ENCODE measurements at regions not wholly inside any gene's neighbourhood (a gene's known extent, or its start where the extent isn't known, plus 50 kb on each side); places are given as distances from the start of the nearest gene placed in this dataset.

DNA sequence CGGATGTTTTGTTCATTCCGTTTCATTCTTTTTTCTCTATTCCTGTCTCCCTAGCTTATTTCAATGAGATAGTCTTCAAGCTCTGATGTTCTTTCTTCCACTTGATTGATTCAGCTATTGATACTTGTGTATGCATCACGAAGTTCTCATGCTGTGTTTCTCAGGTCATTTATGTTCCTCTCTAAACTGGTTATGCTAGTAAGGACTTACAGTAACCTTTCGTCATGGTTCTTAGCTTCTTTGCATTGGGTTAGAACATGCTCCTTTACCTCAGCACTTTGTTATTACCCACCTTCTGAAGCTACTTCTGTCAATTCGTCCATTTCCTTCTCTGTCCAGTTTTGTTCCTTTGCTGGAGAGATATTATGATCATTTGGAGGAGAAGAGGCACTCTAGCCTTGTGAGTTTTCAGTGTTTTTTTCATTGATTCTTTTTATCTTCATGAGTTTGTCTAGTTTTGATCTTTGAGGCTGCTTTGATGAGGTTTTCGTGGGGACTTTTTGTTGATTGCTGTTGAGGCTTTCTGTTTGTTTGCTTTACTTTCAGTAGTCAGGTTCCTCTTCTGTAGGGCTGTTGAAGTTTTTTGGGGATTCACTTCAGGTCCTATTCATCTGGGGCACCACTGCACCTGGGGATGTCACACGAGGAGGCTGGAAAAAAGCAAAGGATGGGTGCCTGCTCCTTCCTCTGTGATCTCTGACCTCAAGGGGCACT lies 496.9 kb upstream of the LRRC7 start:
- H3K36me3 ChIP-seq (ENCODE audit: control insufficient read depth, insufficient read depth, low read length) = no peaks in the 10 kb centered on the region
- no peak for DNase-seq
- no peaks in the 10 kb centered on the region for H3K27me3 ChIP-seq (ENCODE audit: control insufficient read depth, insufficient read depth, low read length)
- H3K4me3 ChIP-seq (ENCODE audit: low read length) = no peak overlapping the region
- 92% methylated on average over 4 of the region's 7 CpGs for WGBS (ENCODE audit: insufficient coverage, low lambda C conversion rate)
- no peak overlapping the region for H3K27ac ChIP-seq (ENCODE audit: low read length)
- H3K4me1 ChIP-seq (ENCODE audit: control insufficient read depth, insufficient read depth, low read length) = no peaks in the 10 kb centered on the region
- no peaks in the 10 kb centered on the region for H3K9me3 ChIP-seq (ENCODE audit: control insufficient read depth, low read depth, low read length)

DNA sequence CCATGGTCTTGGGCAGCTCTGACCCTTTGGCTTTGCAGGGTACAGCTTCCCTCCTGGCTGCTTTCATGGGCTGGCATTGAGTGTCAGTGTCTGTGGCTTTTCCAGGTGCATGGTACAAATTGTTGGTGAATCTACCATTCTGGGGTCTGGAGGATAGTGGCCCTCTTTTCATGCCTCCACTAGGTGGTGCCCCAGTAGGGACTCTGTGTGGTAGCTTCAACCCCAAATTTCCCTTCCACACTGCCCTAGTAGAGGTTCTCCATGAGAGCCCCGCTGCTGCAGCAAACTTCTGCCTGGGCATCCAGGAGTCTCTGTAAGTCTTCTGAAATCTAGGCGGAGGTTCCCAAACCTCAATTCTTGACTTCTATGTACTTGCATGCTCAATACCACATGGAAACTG lies 494.5 kb upstream of the LRRC7 start:
- DNase-seq = no peak
- H3K27me3 ChIP-seq (ENCODE audit: control insufficient read depth, insufficient read depth, low read length) = no peaks in the 10 kb centered on the region
- no peak overlapping the region for H3K27ac ChIP-seq (ENCODE audit: low read length)
- H3K4me1 ChIP-seq (ENCODE audit: control insufficient read depth, insufficient read depth, low read length) = no peaks in the 10 kb centered on the region
- H3K36me3 ChIP-seq (ENCODE audit: control insufficient read depth, insufficient read depth, low read length) = no peaks in the 10 kb centered on the region
- WGBS (ENCODE audit: insufficient coverage, low lambda C conversion rate) = no CpG with 5 or more reads among the region's 2 CpGs
- no peaks in the 10 kb centered on the region for H3K9me3 ChIP-seq (ENCODE audit: control insufficient read depth, low read depth, low read length)
- no peak overlapping the region for H3K4me3 ChIP-seq (ENCODE audit: low read length)

DNA sequence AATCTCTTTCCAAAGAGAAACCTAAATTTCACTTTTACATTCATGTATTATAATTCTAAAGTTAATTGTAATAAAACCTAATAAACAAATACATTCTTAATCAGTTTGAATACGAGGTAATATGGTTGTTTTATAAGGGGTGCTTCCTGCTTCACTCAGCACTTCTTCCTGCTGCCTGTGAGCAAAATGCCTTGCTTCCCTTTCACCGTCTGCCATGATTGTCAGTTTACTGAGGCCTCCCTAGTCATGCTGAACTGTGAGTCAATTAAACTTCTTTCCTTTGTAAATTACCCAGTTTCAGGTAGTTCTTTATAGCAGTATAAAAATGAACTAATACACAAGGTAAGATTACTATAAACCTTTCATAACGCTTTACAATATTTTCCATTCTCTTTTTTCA lies 491.1 kb upstream of the LRRC7 start:
- 75% methylated on average over 2 of the region's 3 CpGs for WGBS (ENCODE audit: insufficient coverage, low lambda C conversion rate)
- no peak for DNase-seq

DNA sequence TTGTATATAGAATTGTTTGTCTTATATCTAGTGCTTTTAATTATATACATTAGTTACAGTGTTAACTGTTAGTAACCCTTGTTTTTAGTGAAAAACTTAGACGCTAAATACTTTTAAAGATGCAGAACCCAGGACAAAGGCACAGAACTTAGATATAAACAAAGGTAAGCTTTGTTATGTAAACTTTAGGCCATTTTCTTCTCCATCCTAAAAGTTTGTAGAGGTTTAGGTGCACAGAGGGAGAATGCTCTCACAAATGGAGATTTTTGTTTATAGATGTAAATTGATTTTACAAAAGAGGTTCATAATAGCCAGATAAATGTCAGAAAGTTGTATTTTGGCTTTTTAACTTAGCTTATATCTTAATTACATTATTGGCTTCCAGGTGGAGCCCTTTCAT lies 490.5 kb upstream of the LRRC7 start:
- Histone ChIP-seq H3K9me3 (ENCODE audit: control insufficient read depth, low read depth, low read length) (no peaks in the 10 kb centered on the region), H3K4me3 (ENCODE audit: low read length) (no peak overlapping the region), H3K27ac (ENCODE audit: low read length) (no peak overlapping the region), H3K27me3 (ENCODE audit: control insufficient read depth, insufficient read depth, low read length) (no peaks in the 10 kb centered on the region), H3K36me3 (ENCODE audit: control insufficient read depth, insufficient read depth, low read length) (no peaks in the 10 kb centered on the region), H3K4me1 (ENCODE audit: control insufficient read depth, insufficient read depth, low read length) (no peaks in the 10 kb centered on the region)
- WGBS (ENCODE audit: insufficient coverage, low lambda C conversion rate) = 83% methylated on average over 1 of the region's 1 CpG
- DNase-seq = no peak

More for the DNA sequence above, 491.1 kb upstream of the LRRC7 start:
- Histone ChIP-seq H3K4me1 (ENCODE audit: control insufficient read depth, insufficient read depth, low read length) (no peaks in the 10 kb centered on the region), H3K9me3 (ENCODE audit: control insufficient read depth, low read depth, low read length) (no peaks in the 10 kb centered on the region), H3K4me3 (ENCODE audit: low read length) (no peak overlapping the region), H3K27me3 (ENCODE audit: control insufficient read depth, insufficient read depth, low read length) (no peaks in the 10 kb centered on the region), H3K27ac (ENCODE audit: low read length) (no peak overlapping the region), H3K36me3 (ENCODE audit: control insufficient read depth, insufficient read depth, low read length) (no peaks in the 10 kb centered on the region)

DNA sequence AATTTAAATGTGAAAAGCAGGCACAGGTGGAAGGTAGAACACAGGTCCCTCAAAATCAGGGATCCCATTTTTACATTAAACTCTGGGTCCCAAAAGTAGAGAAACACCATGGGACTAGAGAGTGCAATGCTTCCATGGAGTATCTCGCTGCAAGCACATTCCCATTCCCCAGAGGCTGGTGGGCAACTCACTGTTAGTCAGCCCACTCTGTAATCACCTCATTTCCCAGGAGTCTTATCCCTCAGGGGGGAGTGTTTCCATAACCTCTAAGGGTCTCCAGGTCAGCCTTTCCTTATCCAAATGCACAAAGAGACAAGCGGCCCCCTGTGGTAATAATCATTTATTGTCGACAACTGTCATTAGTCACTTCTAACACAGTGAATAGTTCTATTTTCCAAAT lies 490.1 kb upstream of the LRRC7 start:
- H3K27me3 ChIP-seq (ENCODE audit: control insufficient read depth, insufficient read depth, low read length) = no peaks in the 10 kb centered on the region
- no CpG with 5 or more reads among the region's 3 CpGs for WGBS (ENCODE audit: insufficient coverage, low lambda C conversion rate)
- DNase-seq = no peak
- H3K27ac ChIP-seq (ENCODE audit: low read length) = no peak overlapping the region
- H3K4me1 ChIP-seq (ENCODE audit: control insufficient read depth, insufficient read depth, low read length) = no peaks in the 10 kb centered on the region
- no peak overlapping the region for H3K4me3 ChIP-seq (ENCODE audit: low read length)
- no peaks in the 10 kb centered on the region for H3K9me3 ChIP-seq (ENCODE audit: control insufficient read depth, low read depth, low read length)
- H3K36me3 ChIP-seq (ENCODE audit: control insufficient read depth, insufficient read depth, low read length) = no peaks in the 10 kb centered on the region

DNA sequence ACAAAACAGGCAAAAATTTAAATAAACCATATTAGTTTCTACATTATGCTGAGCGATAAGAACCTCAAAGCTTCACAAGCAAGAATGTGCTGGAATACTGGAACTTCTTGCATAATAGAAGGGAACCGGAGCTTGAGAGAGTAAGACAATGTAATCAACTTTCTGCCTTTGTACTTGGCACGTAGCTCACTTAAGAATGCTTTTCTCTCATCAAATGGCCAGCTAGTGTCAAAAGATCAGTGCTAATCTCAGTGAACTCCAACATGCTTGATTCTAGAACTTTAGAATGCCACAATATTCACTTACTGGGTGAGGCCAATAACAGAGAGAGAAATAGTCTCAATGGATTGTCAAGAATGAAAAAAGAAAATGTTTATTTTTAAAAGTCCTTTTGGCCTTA lies 486.1 kb upstream of the LRRC7 start:
- DNase-seq = no peak
- no CpG with 5 or more reads among the region's 3 CpGs for WGBS (ENCODE audit: insufficient coverage, low lambda C conversion rate)

DNA sequence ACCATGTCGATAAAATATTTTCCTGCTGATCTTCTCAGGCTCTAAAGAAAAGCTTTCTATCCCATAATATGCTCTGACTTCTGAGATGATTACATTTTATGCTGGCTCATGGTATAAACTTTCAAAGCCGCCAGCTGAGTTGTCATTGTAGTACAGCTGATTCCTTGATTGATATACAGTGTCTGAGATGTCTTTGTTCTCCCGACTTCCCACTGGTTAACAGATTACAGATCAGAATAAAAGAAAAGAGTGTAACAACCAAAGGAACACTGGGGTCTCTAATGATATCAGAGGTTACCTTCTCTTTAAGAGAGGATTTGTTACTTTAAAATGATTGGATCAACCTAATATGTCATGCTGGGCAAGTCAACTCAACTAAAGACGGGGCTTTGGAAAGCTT lies 485.4 kb upstream of the LRRC7 start:
- 100% methylated on average over 1 of the region's 4 CpGs for WGBS (ENCODE audit: insufficient coverage, low lambda C conversion rate)
- Histone ChIP-seq H3K4me1 (ENCODE audit: control insufficient read depth, insufficient read depth, low read length) (no peaks in the 10 kb centered on the region), H3K27ac (ENCODE audit: low read length) (no peak overlapping the region), H3K36me3 (ENCODE audit: control insufficient read depth, insufficient read depth, low read length) (no peaks in the 10 kb centered on the region), H3K27me3 (ENCODE audit: control insufficient read depth, insufficient read depth, low read length) (no peaks in the 10 kb centered on the region), H3K9me3 (ENCODE audit: control insufficient read depth, low read depth, low read length) (no peaks in the 10 kb centered on the region), H3K4me3 (ENCODE audit: low read length) (no peak overlapping the region)
- no peak for DNase-seq

More for the DNA sequence above, 486.1 kb upstream of the LRRC7 start:
- Histone ChIP-seq H3K9me3 (ENCODE audit: control insufficient read depth, low read depth, low read length) (no peaks in the 10 kb centered on the region), H3K27ac (ENCODE audit: low read length) (no peak overlapping the region), H3K4me3 (ENCODE audit: low read length) (no peak overlapping the region), H3K36me3 (ENCODE audit: control insufficient read depth, insufficient read depth, low read length) (no peaks in the 10 kb centered on the region), H3K4me1 (ENCODE audit: control insufficient read depth, insufficient read depth, low read length) (no peaks in the 10 kb centered on the region), H3K27me3 (ENCODE audit: control insufficient read depth, insufficient read depth, low read length) (no peaks in the 10 kb centered on the region)

DNA sequence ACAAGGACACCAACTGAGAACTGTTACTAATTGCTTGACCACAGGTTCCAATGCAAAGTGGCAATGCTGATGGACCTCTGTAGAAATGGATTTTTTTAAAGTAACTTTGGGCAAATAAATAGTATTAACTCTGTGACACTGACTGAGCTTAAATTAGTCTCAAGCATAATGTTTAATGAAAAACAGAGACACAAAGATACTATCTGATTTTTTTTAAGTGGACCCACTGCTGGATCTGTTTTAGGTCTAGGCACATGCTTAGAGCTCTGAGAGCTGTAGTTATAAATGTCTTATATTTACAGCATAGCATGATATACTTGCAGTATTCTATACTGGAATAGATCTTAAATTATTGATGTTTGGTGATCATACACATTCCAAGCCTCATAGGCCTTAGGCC lies 481.6 kb upstream of the LRRC7 start:
- no peak overlapping the region for H3K4me3 ChIP-seq (ENCODE audit: low read length)
- no peak overlapping the region for H3K27ac ChIP-seq (ENCODE audit: low read length)
- no peaks in the 10 kb centered on the region for H3K4me1 ChIP-seq (ENCODE audit: control insufficient read depth, insufficient read depth, low read length)
- no peaks in the 10 kb centered on the region for H3K36me3 ChIP-seq (ENCODE audit: control insufficient read depth, insufficient read depth, low read length)
- H3K27me3 ChIP-seq (ENCODE audit: control insufficient read depth, insufficient read depth, low read length) = no peaks in the 10 kb centered on the region
- H3K9me3 ChIP-seq (ENCODE audit: control insufficient read depth, low read depth, low read length) = peaks cover 2% of the 10 kb centered on the region
- DNase-seq = no peak

DNA sequence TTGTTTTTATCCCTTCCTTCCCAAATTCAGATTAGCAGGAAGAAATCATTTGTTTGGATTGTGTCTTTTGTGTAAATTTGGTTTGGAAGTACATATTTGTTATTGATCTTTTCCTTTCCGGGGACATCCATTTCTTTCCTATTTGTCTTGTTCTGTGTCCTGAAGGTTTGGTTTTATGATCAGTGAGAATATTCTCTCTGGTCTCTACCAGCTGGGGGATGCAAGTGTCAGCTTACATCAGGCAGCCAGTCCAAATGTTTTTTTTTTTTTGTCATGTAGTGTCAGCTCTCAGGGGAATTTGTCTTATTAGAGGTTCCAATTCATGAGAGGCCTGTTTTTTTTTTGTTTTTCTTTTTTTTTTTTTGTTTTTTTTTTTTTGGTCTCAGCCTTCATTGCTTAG lies 479.2 kb upstream of the LRRC7 start:
- WGBS (ENCODE audit: insufficient coverage, low lambda C conversion rate) = no CpG with 5 or more reads among the region's 1 CpG

DNA sequence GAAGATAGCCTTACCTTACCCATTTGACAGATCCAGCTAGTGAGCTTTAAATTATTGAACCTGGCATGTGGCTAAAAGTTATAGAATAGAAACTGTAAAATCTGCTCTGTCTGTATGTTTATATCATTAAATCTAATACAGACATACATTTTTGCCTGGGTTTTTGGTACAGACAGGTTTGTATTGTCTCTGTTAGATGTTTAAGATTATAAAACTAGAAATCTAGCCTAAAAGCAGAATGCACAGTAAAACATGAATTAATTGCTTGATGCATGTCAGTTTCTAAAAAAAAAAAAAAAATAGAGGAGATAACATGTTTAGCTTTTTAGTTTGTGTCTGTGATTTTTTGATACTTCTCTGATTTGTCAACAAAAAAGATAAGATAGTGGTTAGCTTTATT lies 477.6 kb upstream of the LRRC7 start:
- Histone ChIP-seq H3K27ac (ENCODE audit: low read length) (no peak overlapping the region), H3K9me3 (ENCODE audit: control insufficient read depth, low read depth, low read length) (peaks cover 3% of the 10 kb centered on the region), H3K36me3 (ENCODE audit: control insufficient read depth, insufficient read depth, low read length) (no peaks in the 10 kb centered on the region), H3K4me1 (ENCODE audit: control insufficient read depth, insufficient read depth, low read length) (no peaks in the 10 kb centered on the region), H3K27me3 (ENCODE audit: control insufficient read depth, insufficient read depth, low read length) (no peaks in the 10 kb centered on the region), H3K4me3 (ENCODE audit: low read length) (no peak overlapping the region)
- no peak for DNase-seq

More for the DNA sequence above, 479.2 kb upstream of the LRRC7 start:
- DNase-seq = no peak
- Histone ChIP-seq H3K4me3 (ENCODE audit: low read length) (no peak overlapping the region), H3K36me3 (ENCODE audit: control insufficient read depth, insufficient read depth, low read length) (no peaks in the 10 kb centered on the region), H3K4me1 (ENCODE audit: control insufficient read depth, insufficient read depth, low read length) (no peaks in the 10 kb centered on the region), H3K9me3 (ENCODE audit: control insufficient read depth, low read depth, low read length) (peaks cover 3% of the 10 kb centered on the region), H3K27me3 (ENCODE audit: control insufficient read depth, insufficient read depth, low read length) (no peaks in the 10 kb centered on the region), H3K27ac (ENCODE audit: low read length) (no peak overlapping the region)

DNA sequence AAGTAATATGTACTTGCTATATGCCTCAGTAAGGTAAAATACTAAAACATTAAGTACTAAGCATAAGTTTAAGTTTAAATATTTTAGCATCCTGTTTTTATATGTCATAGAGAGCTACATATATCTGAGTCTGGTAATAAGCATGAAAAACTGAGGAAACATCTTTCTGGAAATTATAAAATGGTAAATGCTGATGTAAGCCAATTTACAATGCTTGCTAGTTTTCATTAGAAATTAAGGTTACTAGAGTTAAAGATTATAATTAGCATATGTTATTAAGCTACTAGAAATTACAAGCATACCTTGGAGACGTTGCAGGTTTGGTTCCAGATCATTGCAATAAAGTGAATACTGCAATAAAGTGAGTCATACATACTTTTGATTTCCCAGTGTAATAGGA lies 477.0 kb upstream of the LRRC7 start:
- Histone ChIP-seq H3K4me3 (ENCODE audit: low read length) (no peak overlapping the region), H3K9me3 (ENCODE audit: control insufficient read depth, low read depth, low read length) (peaks cover 3% of the 10 kb centered on the region), H3K4me1 (ENCODE audit: control insufficient read depth, insufficient read depth, low read length) (no peaks in the 10 kb centered on the region), H3K27ac (ENCODE audit: low read length) (no peak overlapping the region), H3K27me3 (ENCODE audit: control insufficient read depth, insufficient read depth, low read length) (no peaks in the 10 kb centered on the region), H3K36me3 (ENCODE audit: control insufficient read depth, insufficient read depth, low read length) (no peaks in the 10 kb centered on the region)
- no peak for DNase-seq
- WGBS (ENCODE audit: insufficient coverage, low lambda C conversion rate) = 89% methylated on average over 1 of the region's 1 CpG

All from large intestine (tissue), 3 donors.